ENCODE measurements at regions not wholly inside any gene's neighbourhood (a gene's known extent, or its start where the extent isn't known, plus 50 kb on each side); places are given as distances from the start of the nearest gene placed in this dataset.
"Not testable (repeated sequence)": the region's sequence is repeated elsewhere in the genome, so short reads cannot be mapped to it uniquely, and the experiment has no call there.

- DNase-seq (ENCODE audit: low spot score), result no peak
- TF ChIP-seq CTCF (IDR thresholded peaks at IDR 0.05; ENCODE audit: extremely low read depth, insufficient read depth, missing control alignments), result no peak
- in situ Hi-C loops (cut with MboI; ENCODE audit: low pct_unique_long_range_greater_than_20kb, low sequenced_read_pairs, unreplicated experiment), result no loop called here
Measured at GRCh38 chr2:210961249-210961648, 404.9 kb downstream of the CPS1 start.

GRCh38 chr2:210963386-210963785, 407.0 kb downstream of the CPS1 start:
- no peak for TF ChIP-seq CTCF (IDR thresholded peaks at IDR 0.05; ENCODE audit: extremely low read depth, insufficient read depth, missing control alignments)
- in situ Hi-C loops (cut with MboI; ENCODE audit: low pct_unique_long_range_greater_than_20kb, low sequenced_read_pairs, unreplicated experiment), result no loop called here
- no peak for DNase-seq (ENCODE audit: low spot score)

- in situ Hi-C loops (cut with MboI; ENCODE audit: low pct_unique_long_range_greater_than_20kb, low sequenced_read_pairs, unreplicated experiment), result no loop called here
- DNase-seq (ENCODE audit: low spot score), result no peak
- TF ChIP-seq CTCF (IDR thresholded peaks at IDR 0.05; ENCODE audit: extremely low read depth, insufficient read depth, missing control alignments), result no peak
Measured at GRCh38 chr2:210964141-210964764, 407.9 kb downstream of the CPS1 start.

GRCh38 chr2:210965472-210965871, 409.1 kb downstream of the CPS1 start:
- no peak for TF ChIP-seq CTCF (IDR thresholded peaks at IDR 0.05; ENCODE audit: extremely low read depth, insufficient read depth, missing control alignments)
- DNase-seq (ENCODE audit: low spot score), result no peak
- in situ Hi-C loops (cut with MboI; ENCODE audit: low pct_unique_long_range_greater_than_20kb, low sequenced_read_pairs, unreplicated experiment), result no loop called here

GRCh38 chr2:210966330-210966729, 409.9 kb downstream of the CPS1 start:
- TF ChIP-seq CTCF (IDR thresholded peaks at IDR 0.05; ENCODE audit: extremely low read depth, insufficient read depth, missing control alignments), result no peak
- no peak for DNase-seq (ENCODE audit: low spot score)
- in situ Hi-C loops (cut with MboI; ENCODE audit: low pct_unique_long_range_greater_than_20kb, low sequenced_read_pairs, unreplicated experiment), result no loop called here

- no peak for DNase-seq (ENCODE audit: low spot score)
- no peak for TF ChIP-seq CTCF (IDR thresholded peaks at IDR 0.05; ENCODE audit: extremely low read depth, insufficient read depth, missing control alignments)
- in situ Hi-C loops (cut with MboI; ENCODE audit: low pct_unique_long_range_greater_than_20kb, low sequenced_read_pairs, unreplicated experiment), result no loop called here
Measured at GRCh38 chr2:210971431-210971830, 415.0 kb downstream of the CPS1 start.

- DNase-seq (ENCODE audit: low spot score); in situ Hi-C loops (cut with MboI; ENCODE audit: low pct_unique_long_range_greater_than_20kb, low sequenced_read_pairs, unreplicated experiment): not testable (repeated sequence)
Measured at GRCh38 chr2:210986806-210987205, 430.4 kb downstream of the CPS1 start.
